Smooth muscle cell of the brain vasculature (primary cell): ENCODE measurements at regions not wholly inside any gene's neighbourhood (a gene's known extent, or its start where the extent isn't known, plus 50 kb on each side); places are given as distances from the start of the nearest gene placed in this dataset.
"Not testable (repeated sequence)": the region's sequence is repeated elsewhere in the genome, so short reads cannot be mapped to it uniquely, and the experiment has no call there.

Source experiments
- DNase-seq: peaks from one replicate; pipeline ENCODE4 v3.0.0-alpha.2; 2012; ENCODE audit warnings: low read depth, low spot score

DNA sequence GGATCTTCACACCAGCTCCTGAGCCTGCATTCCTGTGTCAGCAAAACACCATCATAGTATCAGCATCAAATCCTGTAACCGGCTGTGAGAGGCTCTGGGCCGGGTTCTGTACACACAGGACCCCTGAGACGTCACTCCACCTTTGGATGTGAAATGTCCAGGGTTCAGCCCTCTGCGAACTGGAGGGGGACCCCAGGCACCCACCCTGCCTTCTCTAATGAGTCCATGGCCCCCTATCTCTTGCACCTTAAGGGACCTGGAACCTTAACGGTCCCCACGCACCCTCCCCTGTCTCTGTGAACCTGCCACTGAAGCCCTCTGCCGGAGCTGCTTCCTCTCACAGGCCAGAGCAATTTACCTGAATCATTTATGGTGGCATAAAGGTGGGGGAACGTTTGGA is 257.8 kb downstream of the NPHP4 start:
- DNase-seq: no peak

DNA sequence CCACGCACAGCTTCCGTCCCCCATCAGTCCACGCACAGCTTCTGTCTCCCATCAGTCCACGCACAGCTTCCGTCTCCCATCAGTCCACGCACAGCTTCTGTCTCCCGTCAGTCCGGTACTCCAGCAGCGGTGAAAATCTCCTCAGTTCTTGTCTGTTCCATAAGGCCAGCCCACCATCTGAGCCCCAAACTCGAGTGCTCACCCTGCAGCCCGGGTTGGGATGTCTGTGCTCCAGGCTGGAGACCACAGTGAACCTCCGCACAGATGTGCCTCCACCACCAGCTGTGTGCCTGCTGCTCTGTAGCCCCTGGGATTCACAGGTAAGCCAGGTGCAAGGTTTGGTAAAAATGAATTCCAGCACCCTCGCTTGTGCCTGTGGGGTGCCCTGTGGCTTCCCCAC is 258.6 kb downstream of the NPHP4 start:
- no peak for DNase-seq

DNA sequence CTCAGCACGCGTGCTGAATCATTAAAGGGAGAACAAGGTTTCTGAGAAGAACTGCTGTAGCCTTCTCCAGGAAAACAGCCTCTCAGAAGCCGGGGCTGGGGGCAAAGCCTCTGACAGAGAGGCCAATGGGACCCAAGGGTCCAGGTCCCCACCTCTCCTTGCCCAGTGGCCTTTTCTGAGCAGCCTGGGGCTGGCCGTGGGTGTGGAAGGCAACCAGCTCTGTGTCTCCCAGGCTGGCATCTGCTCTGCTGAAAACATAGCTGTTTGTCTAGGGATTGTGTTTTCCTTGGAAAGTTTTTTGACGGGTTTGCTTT is 261.2 kb downstream of the NPHP4 start:
- DNase-seq: no peak

DNA sequence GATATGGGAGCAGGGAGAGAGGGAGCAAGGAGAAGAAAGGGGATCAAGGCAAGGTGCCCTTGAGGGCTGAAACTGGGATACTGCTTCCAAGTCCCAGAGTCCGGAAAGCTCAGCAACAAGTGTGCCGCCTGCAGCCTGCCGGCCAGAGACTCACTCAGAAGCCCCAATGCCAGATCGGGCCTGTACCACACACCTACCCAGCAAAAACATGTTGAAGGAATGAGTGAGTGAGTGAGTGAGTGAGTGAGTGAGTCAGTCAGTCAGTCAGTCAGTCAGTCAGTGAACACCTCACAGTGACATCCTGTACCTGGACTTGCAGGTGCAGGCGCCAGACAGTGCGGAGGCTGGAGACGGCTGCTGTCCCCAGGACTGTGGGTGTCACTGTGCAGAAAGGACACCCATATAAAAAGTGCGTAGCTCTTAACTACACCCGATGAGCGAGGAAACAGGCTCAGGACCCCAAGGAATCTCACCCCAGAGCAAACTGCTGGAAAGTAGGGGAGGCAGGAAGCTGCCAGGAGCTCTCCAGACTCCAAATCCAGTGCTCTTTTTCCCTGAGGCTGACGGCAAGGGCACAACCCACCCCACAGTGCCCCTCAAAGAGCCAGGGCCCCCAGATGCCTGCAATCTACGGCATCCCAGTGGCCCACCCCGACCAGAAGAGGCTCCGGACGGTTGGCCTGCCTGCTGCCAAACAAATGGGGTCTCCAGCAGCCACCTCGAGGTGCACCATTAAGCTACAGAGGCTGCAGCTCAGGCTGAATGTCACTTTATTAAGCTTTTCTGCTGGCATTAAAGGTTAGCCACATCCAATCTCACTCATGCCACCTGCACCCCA is 261.7 kb downstream of the NPHP4 start:
- DNase-seq: no peak

DNA sequence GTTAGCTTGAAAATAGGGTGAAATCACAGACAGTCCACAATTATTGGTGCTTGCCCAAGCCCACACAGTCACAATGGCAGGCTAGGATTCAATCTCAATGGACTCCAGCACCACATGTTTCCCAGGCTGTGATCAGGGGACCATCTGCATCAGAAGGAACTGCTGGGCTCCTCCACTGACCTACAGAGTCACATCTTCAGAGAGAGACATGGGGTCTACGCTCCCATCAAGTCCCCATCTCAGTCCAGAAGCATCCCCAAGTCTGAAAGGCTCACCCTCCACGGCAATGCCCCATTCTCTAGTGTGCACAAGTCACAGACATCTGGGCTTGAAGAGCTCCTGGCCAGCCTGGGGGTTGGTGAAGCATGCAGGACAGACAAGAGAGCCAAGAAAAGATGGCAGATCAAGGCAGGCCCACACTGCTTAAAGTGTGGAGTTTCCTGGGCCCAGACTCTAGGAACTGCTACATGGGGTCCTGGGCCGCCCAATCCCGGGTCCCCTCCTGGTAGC is 262.5 kb downstream of the NPHP4 start:
- no peak for DNase-seq

DNA sequence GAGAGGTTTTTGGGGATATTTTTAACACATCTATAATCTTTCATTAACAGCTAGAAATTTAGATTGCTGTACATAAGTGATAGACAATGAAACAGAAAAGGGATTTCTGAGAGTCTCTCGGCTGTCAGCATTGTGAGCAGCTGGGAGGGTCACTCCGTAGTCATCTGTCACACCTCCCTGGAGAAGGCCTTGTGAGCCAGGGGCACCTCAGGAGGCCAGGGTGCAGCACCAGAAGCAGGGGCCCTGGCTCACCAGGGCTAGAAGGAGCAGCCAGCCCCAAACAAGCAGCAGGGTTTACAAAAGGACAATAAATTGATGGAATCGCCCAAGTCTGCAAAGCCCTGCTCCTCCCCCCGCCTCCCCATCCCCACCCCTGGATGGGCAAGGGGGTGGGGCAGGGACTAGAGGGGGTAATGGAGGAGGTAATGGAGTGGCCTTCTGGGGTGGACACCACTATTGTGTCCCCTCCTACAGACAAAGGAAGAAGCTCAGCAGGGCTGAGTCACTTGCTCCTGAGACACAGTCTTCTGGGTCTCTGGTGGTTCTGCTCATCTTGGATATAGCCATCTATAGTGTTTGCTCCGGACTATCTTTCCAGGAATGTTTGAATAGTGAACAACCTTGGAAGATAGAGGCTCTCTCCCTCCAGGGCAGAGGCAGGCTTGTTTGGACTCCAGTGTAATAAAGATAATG is 263.4 kb downstream of the NPHP4 start:
- DNase-seq: no peak

DNA sequence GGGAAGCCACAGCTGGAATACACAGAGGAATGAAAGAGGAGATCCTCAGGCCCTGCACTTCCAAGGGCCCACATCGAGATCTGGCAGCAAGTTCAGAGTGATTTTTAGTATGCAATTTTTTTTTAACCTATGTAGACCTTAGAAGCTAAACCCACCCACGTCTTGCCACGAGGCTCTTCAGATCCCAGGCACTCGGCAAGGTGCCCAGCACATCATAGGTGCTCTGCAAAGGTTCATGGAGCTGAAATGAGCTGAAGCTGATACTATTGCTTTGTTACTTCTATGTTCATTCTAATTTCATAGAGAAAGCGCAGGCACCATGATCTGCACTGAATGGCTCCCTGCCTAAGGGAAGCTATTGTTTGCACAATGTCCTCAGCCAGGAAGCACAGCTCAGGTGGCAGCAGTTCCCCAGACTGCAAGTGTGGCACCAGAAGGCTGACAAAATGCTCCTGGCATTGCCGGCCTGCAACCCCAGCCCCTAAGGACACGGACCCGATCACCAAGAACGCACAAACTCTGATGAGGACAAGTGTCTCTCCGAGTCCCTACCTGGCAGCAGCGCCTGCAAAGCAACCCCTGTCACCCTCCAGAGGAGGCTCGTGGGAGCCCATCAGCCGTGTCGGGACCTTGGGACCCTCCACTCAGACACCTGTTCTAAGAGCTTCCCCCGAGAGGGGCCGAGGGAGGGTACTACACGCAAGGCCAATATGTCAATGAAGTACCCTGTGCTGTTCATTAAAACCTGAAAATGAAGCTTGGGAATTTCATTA is 264.2 kb downstream of the NPHP4 start:
- no peak for DNase-seq

DNA sequence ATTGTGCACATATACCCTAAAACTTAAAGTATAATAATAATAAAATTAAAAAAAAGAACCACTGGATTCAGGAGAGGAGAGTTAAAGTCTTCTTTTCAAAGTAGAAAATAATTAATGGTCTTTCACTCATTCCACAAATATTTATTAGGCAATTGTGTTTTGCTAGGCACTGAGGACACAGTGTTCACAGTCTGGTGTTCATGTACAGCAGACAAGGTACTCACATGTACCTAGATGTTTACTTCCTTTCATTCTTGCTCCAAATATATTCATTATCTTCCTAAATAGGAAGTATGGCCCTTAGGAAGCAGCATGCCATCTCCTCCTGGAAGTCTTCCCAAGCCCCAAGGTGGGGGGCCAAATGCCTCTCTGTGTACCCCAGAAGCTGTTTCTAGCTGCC is 265.0 kb downstream of the NPHP4 start:
- DNase-seq: no peak

DNA sequence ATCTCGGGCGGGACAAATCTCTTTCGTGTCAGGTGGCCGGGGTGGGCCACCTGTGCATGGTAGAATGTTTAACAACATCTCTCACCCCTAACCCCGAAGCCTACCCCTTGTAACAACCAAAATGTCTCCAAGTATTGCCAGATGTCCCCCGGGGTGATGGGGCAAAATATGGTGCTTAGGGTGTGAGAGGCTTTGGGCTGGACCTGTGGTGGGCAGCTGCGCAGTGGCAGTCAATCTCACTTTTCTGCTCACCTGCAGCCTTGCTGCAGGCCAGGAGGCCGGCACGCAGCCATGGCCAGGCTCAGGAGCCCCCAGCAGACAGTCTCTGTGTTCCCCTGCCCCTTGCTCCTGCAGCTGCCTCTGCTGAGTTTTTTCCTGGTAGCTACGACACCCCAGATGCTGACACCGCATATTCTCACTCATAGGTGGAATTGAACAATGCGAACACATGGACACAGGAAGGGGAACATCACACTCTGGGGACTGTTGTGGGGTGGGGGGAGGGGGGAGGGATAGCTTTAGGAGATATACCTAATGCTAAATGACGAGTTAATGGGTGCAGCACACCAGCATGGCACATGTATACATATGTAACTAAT is 265.5 kb downstream of the NPHP4 start:
- DNase-seq: not testable (repeated sequence)

DNA sequence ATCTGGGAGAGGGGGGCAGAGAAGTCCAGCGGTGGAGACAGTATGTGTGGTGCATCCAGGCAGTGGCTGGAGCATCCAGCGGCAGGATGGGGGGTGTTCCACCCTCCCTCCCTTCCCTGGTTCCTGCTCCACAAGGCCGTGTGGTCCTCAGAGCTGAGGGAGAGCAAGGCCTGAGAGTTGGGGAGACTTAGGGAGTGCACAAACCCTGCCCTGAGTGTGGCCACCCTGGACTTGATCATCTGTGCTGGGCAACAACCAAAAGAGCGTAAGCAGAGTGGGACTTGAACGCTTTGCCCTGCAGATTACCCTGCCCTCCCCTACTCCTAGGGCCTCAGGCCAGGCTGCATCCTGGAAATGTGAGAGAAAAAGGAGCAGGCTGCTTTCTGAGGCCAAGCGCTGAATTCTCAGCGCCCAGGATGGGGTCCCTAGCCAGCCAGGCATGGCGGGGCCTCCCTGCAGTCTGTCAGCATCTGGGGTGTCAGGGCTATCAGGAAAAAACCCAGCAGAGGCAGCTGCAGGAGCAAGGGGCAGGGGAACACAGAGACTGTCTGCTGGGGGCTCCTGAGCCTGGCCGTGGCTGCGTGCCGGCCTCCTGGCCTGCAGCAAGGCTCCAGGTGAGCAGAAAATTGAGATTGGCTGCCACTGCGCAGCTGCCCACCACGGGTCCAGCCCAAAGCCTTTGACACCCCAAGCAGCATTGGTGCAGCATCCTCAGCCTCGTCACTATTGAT is 266.2 kb downstream of the NPHP4 start:
- no peak for DNase-seq

DNA sequence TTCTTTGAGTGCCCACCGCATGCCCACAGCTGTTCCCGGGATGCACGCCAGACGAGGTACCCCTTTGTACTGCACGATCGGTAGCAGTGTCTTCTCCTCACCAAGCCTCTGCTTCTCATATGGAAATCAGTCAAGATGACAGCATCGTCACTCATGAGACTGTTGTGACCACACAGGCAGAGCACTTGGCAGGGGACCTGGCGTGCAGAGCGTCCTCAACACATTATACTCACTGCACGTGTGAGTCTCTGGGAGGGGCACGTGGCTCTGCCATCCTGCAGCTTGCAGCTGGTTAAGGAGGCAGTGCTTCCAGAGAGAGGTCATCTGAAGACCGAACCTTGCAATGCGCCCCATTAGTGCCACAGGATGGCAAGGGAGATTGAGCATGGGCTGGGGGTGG is 266.8 kb downstream of the NPHP4 start:
- DNase-seq: no peak

DNA sequence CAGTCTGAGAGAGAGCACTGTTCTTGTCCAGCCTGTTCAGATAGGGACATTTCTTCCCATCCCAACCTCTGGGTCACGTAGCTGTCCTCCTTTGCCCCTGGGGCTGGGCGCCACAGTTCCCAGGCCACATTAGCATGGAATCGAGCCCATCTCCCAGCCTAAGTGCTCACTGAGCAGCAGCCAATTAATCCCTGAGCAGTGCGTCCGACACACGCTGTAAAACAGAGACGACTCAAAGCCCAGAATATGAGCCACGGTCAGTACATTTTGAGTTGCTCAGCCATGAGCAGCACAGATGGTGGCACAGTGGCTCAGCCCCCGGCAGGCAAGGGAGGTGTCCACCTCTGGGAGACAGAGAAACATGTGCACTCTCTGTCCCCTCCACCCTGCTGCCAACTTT is 267.4 kb downstream of the NPHP4 start:
- no peak for DNase-seq

DNA sequence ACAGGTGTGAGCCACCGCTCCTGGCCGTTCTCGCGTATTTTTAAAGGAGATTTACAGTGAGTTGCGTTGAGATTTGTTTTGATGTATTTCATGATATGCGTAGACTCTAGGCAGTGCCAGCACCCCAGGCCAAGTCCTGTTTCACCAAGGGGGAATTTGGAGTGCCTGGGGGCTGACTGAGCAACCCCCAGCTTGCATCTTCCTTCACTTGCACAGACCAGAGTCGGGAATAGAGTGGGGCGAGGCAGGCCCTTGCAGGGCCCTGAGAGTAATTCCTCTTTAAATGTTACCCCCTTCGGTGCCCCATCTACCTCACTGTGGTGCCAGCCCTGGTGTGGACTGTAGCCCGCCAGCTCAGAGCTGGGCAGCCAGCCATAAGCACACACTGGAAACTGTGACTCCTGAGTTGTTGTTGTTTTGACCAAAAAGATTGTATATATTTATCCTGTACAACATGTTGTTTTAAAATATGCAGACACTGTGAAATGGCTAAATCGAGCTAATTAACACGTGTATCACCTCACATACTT is 269.5 kb downstream of the NPHP4 start:
- DNase-seq: no peak

DNA sequence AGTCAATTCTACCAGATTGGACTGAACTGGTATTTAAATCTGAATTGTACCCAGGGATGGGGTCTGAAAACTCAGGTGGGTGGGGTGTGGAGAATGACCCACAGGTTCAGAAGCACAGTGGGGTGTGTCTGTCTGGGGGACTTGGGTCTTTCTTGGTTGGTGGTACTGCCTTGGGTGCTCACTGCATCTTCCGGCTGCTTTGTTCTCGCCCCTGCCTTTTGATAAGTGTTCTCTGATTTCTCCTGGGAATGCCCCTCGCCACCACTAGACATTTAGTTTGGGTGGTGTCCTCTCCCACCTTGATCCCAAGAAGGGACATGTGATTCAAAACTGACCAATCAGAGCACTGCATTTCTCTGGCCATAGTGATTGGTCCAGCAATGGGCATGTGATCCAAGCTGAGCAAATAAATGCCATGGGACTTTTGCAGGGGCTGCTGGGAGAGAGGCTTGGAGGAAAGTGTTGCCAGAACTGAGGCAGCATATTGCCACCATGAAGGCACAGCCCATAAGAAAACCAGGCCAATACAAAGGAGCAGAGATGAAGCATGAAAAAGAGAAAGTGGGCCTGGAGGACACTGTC is 270.5 kb downstream of the NPHP4 start:
- no peak for DNase-seq

DNA sequence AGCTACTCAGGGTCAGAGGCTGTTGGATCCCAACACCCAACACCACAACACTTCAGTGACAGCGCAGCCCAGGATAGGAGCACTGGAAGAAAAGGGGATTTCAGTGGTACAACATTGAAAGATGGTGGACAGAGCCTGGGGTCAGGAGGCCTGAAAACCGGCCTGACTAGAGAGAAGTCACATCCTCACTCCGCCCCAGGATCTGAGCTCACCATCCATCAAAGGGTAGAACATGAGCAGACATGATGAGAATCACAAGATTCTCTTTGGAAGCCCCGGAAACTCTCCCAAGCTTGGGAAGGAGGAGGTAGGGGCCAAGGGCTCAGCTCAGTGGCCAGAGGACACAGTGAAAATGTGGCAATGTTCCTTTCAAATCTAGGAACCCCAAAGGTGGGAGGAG is 271.3 kb downstream of the NPHP4 start:
- DNase-seq: no peak

DNA sequence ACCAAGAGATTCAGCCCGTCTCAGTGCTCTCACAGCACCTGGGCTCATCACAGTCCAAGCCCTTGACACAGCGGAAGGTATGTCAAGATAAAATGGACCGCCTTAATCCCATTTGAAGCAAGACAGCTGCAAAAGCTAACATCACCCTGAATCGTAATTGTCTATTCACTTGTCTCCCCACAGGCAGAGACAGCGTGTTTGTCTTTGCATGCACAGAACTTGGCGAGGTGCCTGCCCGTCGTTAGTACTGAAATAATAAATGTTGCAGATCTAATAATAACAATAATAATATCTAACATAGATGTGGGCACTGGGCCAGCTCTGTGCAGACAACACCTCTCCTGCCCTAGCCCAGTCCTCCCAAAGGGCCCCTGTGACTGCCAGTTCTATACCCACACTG is 271.7 kb downstream of the NPHP4 start:
- DNase-seq: no peak

DNA sequence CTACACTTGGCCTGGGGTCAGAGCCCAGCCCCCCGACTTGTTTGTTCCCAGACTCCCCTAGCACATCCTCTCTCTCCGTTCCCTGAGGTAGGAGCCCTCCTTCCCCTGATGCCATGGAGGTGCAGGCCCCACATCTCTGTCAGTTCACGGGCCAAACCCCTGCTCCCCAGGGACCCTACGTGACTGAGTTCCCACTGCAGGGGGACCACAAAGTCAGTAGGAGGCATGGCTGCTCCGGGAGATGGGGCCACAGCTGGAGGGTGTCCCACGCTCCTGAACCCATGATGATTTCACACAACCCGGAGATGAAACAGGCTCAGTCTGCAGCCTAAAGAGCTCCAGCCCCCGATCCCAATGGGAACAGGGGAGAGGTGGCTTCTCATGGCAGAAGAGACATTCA is 272.2 kb downstream of the NPHP4 start:
- DNase-seq: no peak

DNA sequence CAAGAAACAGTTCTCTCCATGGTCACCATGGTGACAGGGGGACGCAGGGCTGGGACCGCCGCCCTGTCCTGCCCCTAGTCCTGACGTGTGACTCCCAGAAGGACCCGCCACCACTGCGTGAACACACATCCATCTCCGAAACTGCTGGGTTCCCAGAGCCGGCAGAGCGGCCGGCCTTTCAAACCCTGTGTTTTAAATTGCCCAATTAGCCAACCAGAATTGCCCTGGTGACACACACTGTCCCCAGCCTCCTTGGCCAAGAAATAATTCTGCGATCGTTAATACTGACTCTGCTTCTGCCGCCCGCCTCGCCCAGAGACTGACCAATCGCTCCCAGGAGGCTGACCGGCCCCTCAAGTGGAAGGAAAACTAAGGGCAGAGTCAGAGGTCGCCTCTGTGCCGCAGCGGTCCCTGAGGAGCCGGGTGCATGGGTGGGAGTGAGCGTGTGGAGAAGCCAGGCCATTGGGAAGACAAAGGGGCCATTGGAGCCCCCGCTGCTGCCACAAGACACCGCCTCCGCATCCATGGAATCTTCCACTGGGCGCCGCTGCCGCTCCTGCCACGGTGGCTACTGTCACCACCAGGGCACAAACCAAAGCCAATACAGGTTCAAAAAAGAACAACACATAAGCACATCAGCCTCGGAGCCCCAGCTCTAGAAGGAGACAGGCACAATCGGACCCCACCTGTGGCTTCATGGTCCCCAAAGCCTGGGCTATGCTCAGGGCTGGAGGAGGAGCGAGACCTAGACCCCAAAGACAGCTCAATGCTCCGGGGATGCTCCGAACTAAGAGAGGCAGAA is 273.2 kb downstream of the NPHP4 start:
- no peak for DNase-seq

DNA sequence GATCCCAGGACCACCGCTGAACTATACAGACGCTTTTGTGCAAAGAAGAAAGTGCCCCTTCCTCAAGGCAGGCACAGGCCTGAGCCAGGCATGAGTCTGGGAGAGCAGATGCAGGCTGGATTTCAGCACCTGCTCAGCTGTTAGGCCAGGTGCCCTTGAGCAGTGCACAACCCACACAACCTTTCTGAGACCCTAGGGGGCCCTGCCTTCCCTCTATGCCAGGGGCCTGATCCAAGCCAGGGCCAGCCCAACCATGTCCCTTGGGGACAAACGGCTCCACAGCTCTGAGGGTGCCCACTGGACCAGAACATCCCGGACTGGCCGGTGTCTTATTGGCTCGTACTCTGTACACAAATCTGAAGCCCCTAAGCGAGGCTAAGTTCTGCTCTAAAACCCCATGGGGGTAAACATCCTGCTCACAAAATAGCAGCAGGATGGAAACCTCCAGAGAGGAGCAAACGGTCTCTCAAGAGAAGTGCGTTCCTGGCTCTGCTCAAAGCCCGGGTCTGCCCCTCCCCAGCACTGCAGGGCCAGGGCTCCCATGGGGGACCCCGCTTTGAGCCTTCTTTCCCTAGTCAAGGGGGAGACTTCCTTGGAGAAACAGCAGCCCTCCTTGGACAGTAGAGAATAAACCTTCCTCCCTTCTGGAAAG is 275.1 kb downstream of the NPHP4 start:
- DNase-seq: no peak
